Kidney capillary endothelial cell (primary cell): ENCODE measurements at regions not wholly inside any gene's neighbourhood (a gene's known extent, or its start where the extent isn't known, plus 50 kb on each side); places are given as distances from the start of the nearest gene placed in this dataset.
"Not testable (repeated sequence)": the region's sequence is repeated elsewhere in the genome, so short reads cannot be mapped to it uniquely, and the experiment has no call there.

Experiments used
- DNase-seq: peaks from one replicate; pipeline ENCODE4 v3.0.0-alpha.2; 2018; ENCODE audit warnings: low spot score

DNA sequence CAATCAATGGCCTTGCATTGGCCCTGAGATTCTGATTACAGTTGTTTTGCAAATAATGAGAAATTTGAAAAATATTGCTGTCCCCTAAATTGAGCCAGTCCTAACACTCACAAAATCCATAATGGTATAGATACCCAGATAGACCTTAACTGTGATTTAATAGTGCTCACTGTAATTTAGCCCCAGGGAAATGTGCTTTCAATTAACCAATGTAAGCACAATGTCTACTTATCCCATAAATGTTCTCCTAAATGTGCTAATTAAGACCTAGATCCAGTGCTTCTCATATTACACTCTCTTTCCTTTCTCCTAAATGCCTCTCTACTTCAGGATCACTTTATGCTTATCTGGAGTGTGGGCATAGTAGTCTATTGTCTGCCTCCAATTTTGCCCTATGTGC is 417.8 kb upstream of the CCL2 start:
- DNase-seq: no peak

DNA sequence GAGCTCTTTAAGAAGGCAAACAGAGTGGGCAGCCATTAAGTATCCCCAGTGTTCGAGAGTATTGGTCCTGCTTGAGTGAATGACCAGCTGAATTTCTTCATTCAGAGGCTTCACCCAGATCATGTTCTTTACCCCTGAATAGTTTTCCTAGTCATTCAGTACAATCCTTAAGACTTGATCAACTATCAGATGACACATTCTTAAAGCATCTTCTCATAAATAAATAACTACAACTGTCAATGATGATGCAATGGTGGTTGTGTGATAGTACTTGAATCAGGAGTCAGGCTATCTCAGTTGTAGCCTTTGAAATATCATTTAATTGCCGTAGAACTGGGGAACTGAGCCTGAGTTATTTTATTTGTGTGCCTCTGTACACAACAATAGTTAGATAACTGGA is 416.8 kb upstream of the CCL2 start:
- DNase-seq: no peak

DNA sequence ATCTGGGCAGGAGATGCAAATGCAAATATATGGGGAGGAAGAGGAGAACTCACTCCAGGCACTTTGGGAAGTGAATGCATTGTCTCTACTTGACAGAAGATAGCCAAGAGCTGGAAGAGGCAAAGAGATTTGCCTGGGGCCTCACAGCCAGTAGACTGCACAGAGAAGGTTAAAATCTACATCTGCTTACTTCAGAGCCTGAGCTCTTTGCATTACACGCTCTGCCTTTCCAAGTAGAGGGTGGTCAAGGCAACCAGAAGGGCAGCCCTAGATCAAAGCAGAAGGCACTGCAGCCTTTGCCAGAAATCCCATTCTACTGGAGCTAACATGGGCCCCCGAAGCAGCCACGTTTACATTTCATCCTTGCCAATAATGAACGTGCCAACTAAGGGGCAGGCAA is 407.2 kb upstream of the CCL2 start:
- DNase-seq: no peak

DNA sequence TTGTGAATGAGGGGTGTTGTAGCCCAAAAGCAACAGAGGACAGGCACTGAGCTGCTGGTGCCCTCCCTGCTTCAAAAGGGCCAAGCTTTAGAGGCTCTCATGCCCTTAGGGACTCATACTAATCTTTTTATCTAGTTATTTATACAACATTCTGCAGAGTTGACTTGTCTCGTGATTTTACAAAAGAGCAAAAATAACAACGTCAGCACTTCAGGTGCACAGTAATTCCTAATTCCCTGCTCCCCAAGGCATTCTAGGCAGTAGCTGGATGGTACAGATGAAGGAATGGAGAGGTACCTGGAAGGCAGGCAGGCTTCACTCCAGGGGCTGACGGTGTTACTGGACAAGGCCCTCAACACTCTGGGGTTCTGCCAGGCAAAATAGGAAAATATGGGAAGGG is 406.7 kb upstream of the CCL2 start:
- no peak for DNase-seq

DNA sequence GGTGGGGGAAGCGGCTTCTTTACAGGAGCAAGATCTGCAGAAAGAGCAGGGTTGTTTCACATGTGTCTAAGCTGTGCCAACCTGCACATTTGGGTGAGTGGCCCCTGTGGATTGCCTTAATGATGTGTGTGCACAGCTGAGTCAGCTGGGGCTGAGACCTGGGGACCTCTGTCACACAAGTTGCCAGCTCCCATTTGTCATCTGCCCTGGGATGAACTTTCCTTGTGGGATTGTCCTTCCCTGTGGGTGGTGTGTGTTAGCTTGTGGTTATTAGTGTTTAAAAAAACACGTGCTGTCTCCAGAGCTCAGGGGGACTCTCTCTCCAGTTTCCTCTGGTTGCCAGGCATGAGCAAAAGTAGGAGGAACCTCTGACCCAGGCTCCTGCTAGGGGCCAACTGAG is 400.5 kb upstream of the CCL2 start:
- DNase-seq: no peak

DNA sequence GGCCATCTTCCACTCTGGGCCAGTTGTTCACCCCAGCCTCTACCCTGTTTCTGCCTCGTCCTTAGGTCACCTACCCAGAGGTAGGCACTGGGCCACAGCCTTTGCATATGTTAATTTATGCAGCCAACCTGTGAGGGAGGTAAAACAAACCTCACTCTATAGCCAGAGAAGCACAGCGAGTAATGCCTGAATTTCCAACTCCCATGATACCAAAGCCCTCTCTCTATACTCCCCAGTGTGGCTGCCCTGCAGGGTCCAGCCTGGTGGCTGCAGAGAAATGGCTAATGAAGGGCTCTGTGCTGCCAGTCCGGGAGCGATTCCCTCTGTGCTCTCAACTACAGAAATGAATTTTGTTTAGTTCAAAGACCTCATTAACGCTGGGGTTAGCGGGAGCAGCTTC is 397.0 kb upstream of the CCL2 start:
- DNase-seq: no peak

DNA sequence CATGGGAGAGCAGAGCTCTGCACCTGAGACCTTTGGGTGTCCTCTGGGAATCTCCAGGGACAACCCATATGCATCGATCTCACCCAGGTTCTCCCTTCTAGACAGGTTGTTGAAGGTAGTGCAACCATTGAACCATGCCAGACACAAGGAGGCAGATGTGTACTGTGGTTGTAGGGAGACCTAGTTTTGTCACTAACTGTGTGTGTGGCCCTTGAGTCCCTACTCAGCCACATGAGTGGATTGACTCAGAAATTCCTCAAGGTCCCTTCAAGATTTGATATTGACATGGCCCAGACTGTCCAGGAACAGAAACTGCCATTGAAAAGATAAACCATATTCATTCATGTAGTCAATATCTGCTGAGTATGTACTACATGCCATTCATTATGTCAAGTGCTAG is 396.4 kb upstream of the CCL2 start:
- DNase-seq: no peak

DNA sequence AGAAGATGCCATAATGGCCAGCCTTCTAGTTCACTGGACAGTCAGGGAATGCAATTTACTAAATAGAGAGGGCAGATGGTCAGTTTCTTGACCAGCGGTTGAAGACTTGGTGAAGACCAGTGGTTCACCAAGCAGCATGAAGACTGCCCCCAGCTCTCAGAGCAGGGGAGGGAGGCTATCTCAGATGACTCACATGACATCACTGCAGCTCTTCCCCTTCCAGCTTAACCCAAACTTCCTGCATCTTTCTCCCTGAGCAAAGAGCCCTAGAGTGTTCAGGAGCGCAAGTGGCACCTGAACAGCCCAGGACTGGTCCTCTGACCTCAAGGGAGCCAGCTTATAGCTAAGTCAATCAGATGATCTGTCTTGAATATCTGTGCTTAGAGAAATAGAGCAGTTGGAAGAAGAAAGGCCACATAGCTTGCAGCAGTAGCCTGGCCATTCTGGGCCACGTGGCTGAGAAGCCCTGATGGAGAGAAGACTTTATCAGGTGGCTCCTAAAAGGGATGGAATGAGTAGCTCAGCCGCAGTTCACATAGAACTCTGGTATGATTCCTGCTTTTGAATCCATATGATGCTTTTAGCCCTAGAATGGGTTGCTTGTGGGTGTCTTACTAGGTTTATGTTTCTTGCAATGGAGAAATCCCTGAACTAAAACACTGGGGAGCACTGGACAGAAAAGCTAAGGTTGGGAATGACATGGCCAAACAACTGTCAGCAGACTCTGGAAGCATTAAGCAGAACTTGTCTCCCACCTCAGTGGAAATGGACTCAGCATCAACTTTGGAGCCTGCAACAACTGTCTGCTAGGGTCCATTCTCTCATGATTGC is 392.1 kb upstream of the CCL2 start:
- DNase-seq: no peak

DNA sequence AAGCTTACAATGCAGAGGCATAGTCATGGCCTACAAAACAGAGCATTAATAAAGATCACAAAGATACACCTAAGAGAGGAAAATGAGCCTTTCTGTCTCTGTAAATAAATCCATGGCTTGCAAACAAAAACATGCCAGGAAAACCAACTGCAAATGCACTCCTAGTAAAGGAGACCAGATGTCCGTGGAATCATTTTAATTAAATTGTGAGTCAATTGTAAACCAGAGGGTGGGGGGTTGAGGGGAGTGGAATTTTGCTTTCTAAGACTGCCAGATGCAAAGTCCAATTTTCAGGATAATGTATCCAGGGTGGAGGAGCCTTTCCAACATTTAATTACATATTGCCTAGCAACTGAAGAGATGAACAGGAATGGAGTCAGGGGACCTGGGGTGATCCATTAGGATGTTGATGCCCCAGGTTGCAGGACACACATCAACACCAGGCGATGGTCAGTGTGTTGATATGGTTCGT is 390.3 kb upstream of the CCL2 start:
- DNase-seq: no peak

DNA sequence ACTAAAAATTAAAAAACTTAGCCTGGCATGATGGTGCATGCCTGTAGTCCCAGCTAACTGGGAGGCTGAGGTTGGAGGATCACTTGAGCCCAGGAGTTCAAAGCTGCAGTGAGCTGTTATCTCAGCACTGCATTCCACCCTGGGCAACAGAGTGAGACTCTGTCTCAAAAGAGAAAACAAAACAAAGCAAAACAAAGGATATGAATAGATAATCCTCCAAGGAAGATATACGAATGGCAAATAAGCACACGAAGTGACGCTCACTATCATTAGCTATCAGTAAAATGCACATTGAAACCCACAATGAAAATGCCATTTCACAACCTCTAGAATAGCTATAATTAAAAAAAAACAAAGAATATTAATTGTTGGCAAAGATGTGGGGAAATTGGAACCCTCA is 386.2 kb upstream of the CCL2 start:
- no peak for DNase-seq

DNA sequence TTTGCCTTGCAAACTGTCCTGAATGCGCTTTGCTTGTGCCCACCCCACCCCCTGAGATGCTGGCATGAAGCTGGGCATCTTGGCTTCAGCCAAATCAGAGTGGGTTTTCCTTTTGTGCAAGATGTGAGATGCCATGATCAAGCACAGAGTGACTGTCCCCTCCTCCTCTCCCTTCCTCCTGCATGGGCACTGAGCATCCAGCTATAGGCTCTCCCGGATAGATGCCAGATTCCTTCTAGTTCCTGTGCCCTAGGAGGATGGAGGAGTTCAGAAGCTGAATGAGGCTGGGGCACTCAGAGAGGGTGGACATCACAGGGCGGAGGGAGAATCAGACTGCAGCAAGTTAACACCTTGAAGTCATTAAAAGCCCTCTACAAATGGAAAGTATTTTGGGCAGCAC is 384.1 kb upstream of the CCL2 start:
- no peak for DNase-seq

DNA sequence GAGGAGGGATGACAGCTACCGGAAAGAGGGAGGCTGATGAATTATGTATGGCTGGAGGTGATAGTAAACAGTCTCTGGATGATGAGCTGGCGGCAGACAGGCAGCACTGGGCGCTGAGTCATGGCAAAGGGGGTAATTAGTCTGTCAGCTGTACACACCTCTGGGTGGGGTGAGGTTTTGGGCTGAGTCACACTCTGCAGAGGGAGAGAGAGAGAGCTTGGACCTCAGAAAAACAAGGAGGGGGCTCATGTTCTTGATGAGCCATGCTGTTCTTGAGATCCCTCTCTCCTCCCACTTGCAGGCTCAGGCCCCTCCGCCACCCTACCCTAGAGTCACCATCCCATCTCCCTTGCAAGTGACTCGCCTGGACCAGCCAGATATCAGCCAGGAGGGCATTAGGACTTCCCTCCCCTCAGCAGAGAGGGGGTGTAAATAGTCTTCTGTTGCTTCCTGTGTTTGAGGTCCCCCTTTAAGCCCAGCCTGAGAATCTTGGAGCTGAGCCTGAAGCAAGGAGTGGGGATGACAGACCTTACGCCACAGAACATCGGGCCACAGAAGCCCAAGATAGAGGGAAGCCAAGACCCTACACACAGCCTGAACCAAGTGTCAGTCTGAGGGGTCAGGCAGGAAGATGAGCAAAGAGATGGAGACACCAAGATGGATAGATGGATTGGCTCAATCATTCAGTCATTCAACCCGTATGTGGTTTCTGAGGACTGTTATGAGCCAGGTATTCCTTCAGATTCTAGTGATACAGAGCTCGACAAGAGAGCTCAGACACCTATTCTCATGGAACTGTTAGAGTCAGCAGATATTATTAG is 383.2 kb upstream of the CCL2 start:
- no peak for DNase-seq

DNA sequence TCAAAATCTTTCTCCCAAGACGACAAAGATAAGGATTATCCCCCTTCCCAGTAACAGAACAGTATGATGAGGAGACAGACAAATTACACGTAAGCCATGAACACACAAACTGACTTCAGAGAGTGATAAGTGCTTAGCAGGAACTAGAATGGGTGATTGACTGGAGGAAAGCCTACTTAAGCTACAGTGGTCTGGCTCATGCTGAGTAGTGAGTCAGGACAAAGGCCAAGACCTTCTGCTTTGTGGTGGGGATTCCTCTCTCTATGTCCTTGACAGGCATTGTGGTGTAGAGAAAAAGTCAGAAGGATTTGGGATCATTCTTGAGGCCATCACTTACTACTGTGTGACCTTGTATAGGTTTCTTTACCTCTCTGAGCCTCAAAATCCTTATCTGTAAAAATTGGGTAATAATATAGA is 381.9 kb upstream of the CCL2 start:
- DNase-seq: no peak

DNA sequence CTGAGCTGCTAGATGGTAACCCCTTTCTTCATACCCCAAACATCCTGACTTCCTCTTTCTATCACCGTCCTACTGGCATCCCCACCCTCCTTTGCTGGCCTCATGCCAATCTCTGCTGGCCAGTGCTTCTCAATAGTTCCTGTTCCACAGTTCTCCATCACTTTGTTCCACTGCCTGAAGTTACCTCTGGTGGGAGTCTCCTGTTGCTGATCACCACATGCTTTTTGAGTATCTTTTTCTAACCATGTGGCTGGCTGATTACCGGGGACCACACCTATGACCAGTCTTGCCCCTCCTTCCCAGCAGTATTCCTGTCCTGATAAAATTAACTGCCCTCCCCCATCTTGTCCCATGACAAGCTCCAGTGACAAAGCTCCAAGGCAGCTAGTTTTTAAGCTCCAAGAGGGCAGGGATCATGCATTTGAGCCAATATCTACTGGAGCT is 380.4 kb upstream of the CCL2 start:
- DNase-seq: no peak

DNA sequence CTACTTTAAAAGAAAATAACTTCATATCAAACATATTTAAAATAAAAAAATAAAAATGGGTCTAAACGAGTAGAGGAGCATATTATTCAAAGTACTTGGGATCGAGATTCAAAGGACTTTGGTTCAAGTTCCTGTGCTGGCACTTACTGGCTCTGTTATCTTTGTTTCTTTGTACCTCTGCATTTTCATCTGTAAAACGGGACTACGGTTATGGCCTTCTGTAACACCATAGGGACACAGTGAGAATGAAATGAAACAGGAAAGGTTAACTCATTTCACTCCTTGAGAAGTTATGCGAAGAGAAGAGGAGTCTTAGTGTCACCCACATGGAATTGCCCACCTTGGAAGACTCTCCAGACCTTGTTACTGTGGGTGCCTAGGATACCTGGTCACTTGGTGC is 379.1 kb upstream of the CCL2 start:
- no peak for DNase-seq

DNA sequence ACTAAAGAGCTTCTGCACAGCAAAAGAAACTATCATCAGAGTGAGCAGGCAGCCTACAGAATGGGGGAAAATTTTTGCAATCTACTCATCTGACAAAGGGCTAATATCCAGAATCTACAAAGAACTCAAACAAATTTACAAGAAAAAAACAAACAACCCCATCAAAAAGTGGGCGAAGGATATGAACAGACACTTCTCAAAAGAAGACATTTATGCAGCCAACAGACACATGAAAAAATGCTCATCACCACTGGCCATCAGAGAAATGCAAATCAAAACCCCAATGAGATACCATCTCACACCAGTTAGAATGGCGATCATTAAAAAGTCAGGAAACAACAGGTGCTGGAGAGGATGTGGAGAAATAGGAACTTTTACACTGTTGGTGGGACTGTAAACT is 372.8 kb upstream of the CCL2 start:
- DNase-seq: not testable (repeated sequence)

DNA sequence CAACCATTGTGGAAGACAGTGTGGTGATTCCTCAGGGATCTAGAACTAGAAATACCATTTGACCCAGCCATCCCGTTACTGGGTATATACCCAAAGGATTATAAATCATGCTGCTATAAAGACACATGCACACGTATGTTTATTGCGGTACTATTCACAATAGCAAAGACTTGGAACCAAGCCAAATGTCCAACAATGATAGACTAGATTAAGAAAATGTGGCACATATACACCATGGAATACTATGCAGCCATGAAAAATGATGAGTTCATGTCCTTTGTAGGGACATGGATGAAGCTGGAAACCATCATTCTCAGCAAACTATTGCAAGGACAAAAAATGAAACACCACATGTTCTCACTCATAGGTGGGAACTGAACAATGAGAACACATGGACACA is 372.4 kb upstream of the CCL2 start:
- DNase-seq: not testable (repeated sequence)

DNA sequence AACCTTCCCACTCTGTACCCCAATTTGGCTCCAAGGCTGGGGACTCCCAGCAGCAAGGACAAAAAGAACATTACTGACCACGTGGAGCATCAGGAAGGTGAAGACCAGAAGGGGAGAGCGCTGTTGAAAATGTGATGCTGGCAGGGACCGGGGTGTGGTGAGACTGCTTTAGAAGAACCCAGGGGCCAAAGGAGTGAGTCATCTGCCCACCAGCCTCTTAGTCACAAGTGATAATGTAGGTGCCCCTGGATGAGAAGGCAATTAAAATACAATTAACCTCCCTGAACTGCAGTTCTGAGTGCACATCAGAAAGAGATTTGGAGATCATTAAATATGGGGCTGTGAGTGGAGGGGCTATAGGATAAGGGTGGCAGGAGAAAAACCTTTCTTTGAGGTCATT is 366.6 kb upstream of the CCL2 start:
- DNase-seq: no peak

DNA sequence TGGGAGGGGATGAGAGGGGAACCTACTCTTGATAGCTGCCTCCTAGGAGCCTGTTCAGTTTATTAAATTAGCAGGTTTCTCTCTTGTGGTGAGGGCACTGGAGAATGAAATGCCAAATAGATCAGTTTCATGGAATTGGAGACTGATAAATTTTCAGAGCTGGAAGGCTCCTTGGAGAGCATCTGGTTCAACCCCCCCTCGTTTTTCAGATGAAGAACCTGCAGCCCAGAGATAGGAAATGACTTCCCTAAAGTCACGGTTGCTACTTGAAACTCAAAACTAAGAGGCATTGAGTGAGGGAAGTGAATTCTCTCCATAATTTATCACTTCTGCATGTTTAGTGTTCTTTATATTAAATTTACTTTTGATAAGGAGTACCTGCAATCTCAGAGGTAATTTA is 366.0 kb upstream of the CCL2 start:
- DNase-seq: no peak

DNA sequence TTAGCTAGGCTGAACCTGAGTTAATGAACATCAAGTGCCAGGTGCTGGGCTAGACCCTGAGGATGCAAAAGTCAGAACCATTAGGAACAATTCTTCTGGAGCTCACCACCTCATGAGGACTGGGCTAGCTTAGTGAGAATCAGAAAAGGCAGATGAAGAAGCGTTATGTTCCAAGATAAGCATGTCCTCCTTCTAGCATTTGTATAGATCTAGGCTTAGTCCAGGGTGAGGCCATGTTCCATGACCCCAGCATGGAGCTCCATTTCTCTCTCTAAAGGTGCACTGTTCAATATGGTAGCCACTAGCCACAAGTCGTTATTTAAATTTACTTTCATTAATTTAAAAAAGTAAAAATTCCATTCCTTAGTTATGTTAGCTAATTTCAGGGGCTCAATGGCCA is 365.3 kb upstream of the CCL2 start:
- DNase-seq: no peak

DNA sequence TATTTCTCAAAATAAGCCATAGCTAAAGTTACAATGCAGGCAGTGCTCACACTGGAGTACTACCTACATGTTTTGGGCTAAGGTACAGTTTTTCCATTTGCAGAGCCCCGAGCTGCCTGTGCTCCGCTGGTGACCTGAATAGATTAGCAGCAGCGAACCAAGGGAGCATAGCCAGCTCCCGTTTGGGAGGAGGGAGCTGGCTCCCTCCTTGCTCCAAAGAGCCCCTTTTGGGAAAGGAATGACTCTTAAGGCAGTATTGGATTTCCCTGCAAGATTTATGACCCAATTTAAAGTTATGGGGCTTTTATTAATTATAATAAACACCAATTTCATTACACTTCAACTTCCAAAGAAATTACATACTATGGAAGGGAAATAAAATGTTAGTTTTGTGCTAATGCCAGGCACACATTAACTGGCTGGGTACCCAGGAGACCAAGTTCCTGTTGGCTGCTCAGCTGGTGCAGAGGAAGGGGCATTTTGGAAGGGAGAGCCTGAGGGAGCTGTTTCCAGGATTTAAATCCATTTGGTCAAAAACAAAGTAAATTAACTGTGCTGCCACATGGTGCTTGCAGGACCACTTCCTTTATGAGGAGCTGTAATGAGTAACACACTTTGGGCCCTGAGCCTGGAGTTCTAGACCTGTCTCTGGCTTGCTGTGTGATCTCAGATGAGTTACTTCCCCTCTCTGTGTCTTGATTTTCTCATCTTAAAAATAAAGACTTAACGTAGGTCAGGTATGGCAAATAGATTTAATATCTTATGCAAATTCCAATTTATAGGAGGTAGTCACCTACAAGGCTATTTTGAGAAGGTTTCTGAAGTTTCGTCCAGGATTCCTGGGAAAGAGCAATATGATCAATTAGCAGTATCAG is 362.1 kb upstream of the CCL2 start:
- DNase-seq: no peak

DNA sequence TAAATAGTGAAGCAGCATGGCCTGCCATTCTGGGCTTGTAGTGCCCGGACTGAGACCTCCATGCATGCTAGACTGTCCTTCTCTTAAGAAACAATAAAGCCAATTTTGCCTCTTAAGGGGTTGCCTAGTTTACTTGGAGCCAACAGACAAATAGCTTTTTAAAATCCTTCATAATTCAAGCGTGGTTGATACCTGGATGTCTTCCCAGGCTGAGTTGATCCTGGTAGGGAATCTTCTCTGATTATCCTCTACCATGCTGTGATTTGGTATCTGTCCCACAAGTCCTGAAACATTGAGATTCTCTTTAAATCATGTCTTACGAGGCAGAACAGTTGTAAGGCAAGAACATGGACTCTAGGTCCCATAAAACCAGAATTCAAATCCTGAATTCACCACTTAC is 359.6 kb upstream of the CCL2 start:
- no peak for DNase-seq
